Activated T-cell treated with anti-CD3 and anti-CD28 coated beads, Interleukin-2, amount 50 U/mL, for 24 hours (primary cell): ENCODE measurements at regions not wholly inside any gene's neighbourhood (a gene's known extent, or its start where the extent isn't known, plus 50 kb on each side); places are given as distances from the start of the nearest gene placed in this dataset.

Experiments
- DNase-seq: peaks from one replicate; pipeline ENCODE4 v3.0.0-alpha.2; 2020
- H3K27ac Mint-ChIP-seq: 2 replicates; pipeline ENCODE4 v1.8.0; 2020; ENCODE audit warnings: mild to moderate bottlenecking, mixed read lengths
- H3K27me3 Mint-ChIP-seq: 2 replicates; pipeline ENCODE4 v1.8.0; 2020; ENCODE audit warnings: mixed read lengths
- H3K36me3 Mint-ChIP-seq: 2 replicates; pipeline ENCODE4 v1.8.0; 2020; ENCODE audit warnings: low read depth, mixed read lengths
- H3K4me1 Mint-ChIP-seq: 2 replicates; pipeline ENCODE4 v1.8.0; 2020; ENCODE audit warnings: low read depth, mixed read lengths
- H3K4me3 Mint-ChIP-seq: 2 replicates; pipeline ENCODE4 v1.8.0; 2020; ENCODE audit warnings: mild to moderate bottlenecking, moderate library complexity, mixed read lengths
- H3K9me3 Mint-ChIP-seq: 2 replicates; pipeline ENCODE4 v1.8.0; 2020; ENCODE audit warnings: mixed read lengths

DNA sequence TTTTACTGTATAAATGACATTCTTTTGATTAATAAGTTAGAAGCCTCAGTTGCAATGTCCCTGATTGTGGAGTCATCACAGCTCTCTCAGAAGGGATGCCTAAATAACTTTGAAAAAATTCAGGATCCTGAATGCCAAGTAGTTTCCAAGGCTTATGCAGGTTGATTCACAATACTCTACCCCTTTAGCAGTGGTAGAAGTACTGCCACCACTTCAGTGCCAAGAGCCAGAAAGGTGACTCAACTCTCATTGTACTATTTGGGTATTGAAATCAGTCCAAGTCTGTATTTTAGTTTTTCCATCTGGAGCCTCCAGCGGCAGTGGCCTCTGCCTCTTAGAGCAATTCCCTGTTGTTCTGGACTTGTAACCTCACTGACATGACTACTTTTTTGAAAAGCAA, 320.1 kb upstream of the NDST4 start:
- H3K9me3 Mint-ChIP-seq = peaks cover 7% of the 10 kb centered on the region

DNA sequence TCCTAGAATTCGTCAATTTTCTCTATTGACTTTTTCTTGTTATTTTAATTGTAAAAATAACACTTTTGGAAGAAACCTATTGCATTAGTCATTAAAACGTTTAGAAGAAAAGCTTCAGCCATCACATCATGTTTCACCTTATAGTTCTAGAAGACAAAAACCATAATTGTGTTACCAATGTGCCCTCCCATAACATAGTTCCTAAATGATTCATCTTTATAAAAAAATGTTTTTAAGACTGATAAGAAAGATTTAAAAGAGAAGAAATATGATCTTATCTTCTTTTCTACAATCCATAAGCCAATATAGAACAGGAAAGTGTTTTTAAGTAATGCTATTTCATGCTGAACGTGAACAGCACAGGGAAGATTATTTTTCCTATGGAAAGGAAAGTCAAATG, 316.6 kb upstream of the NDST4 start:
- no peak for DNase-seq
- Mint-ChIP-seq H3K27ac (no peak overlapping the region), H3K4me1 (no peaks in the 10 kb centered on the region), H3K36me3 (no peaks in the 10 kb centered on the region), H3K27me3 (no peaks in the 10 kb centered on the region), H3K9me3 (peaks cover 7% of the 10 kb centered on the region), H3K4me3 (no peak overlapping the region)

More for the DNA sequence above, 320.1 kb upstream of the NDST4 start:
- H3K4me1 Mint-ChIP-seq = no peaks in the 10 kb centered on the region
- H3K36me3 Mint-ChIP-seq = no peaks in the 10 kb centered on the region
- no peaks in the 10 kb centered on the region for H3K27me3 Mint-ChIP-seq
- H3K4me3 Mint-ChIP-seq = no peak overlapping the region
- no peak for DNase-seq
- no peak overlapping the region for H3K27ac Mint-ChIP-seq

DNA sequence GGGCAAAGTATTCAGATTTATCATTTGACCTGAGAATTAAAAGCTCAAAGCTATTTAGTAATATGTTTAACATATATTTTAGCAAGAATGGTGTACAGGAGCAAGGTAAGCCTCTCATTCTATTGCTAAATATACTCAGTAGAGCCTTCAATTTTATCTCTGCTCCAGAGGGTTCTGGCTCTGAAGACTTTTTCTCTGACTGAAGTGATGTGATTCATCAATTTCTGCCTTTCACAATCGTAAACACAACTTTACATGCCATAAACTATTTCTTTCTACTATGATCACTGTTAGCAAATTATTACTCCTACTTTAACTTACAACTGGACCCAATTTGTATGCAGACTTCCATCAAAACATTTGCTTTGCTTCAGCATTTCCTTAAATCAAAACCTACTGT, 315.0 kb upstream of the NDST4 start:
- no peaks in the 10 kb centered on the region for H3K27me3 Mint-ChIP-seq
- no peak overlapping the region for H3K27ac Mint-ChIP-seq
- H3K4me3 Mint-ChIP-seq = no peak overlapping the region
- DNase-seq = no peak
- peaks cover 7% of the 10 kb centered on the region for H3K9me3 Mint-ChIP-seq
- no peaks in the 10 kb centered on the region for H3K36me3 Mint-ChIP-seq
- H3K4me1 Mint-ChIP-seq = no peaks in the 10 kb centered on the region

DNA sequence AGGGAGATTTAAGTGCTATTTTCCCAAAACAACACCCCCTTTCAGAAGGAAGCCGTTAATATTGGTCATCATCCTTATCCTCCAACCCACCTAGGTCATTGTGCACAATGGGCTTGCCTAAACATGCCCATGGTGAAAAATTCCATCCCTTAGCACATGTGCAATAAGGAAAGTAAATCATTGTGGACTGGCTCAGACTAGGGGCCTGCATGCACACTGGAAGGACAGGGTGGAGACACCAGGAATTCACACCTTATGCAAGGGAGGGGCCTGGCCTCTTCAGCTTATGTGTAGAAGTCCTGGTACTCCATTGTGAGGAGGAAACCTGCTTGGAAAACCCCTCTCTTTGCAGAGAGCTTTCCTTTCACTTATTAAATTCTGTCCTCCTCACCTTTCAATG, 311.4 kb upstream of the NDST4 start:
- no peaks in the 10 kb centered on the region for H3K4me1 Mint-ChIP-seq
- no peak for DNase-seq
- H3K4me3 Mint-ChIP-seq = no peak overlapping the region
- no peaks in the 10 kb centered on the region for H3K9me3 Mint-ChIP-seq
- no peaks in the 10 kb centered on the region for H3K27me3 Mint-ChIP-seq
- no peaks in the 10 kb centered on the region for H3K36me3 Mint-ChIP-seq
- no peak overlapping the region for H3K27ac Mint-ChIP-seq

DNA sequence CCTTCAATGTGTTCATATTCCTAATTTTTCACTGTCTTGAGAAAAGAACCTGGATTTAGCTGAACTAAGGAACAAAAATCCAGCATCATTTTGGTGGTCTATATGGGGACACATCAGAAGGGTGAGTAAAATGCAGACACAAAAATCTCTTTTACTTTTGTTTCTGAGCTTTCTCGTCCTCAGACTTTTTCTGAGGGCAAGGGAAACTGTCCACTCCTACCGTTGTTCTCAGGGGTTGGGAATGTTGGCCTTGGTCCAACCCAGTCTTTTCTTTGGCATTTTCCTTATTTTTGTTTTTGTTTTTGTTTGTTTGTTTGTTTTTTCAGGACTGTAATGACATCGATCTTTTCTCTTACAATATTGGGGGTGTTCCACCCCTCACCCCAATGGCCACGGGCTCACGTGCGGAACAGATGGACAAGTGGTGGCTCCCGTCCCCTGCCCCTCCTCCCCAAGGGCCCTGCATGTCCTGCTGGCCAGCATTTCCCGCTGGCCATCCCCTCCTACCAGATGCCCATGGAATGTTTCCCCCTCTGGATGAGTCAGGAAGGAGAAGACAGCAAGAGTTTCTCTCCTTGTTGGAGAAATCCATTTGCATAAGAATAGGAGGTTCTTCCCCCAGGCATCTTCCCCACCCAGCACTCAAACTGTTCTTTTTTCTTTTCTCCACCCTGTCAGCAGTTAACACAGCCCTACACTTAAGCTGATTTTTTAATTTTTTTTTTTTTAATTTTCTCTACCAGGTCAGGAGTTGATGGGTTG, 305.4 kb upstream of the NDST4 start:
- Mint-ChIP-seq H3K27ac (no peak overlapping the region), H3K4me3 (no peak overlapping the region)

DNA sequence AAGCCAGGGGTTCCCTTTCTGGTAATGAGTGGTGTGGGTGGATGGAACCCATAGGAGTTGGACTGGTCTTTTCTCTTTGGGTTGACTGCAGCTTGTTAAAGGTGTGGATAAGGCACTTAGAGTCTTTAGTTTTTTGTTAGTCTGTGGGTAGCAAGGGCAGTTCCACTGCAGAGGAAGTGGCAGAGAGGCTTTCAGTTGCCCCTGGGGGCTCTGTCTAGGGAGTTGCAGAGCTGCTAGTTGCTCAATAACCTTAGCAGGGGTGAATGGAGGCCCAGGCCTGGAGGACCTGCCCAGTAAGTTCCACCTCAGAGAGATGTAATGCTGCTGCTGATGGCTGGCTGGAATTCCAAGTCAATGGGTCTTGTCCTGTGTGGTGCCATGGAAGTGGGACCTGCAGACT, 282.6 kb upstream of the NDST4 start:
- H3K27ac Mint-ChIP-seq = no peak overlapping the region
- no peaks in the 10 kb centered on the region for H3K27me3 Mint-ChIP-seq
- no peak overlapping the region for H3K4me3 Mint-ChIP-seq
- no peaks in the 10 kb centered on the region for H3K4me1 Mint-ChIP-seq
- no peaks in the 10 kb centered on the region for H3K36me3 Mint-ChIP-seq
- DNase-seq = no peak
- H3K9me3 Mint-ChIP-seq = peaks cover 25% of the 10 kb centered on the region

More for the DNA sequence above, 305.4 kb upstream of the NDST4 start:
- Mint-ChIP-seq H3K4me1 (no peaks in the 10 kb centered on the region), H3K36me3 (no peaks in the 10 kb centered on the region), H3K9me3 (no peaks in the 10 kb centered on the region), H3K27me3 (no peaks in the 10 kb centered on the region)
- no peak for DNase-seq

DNA sequence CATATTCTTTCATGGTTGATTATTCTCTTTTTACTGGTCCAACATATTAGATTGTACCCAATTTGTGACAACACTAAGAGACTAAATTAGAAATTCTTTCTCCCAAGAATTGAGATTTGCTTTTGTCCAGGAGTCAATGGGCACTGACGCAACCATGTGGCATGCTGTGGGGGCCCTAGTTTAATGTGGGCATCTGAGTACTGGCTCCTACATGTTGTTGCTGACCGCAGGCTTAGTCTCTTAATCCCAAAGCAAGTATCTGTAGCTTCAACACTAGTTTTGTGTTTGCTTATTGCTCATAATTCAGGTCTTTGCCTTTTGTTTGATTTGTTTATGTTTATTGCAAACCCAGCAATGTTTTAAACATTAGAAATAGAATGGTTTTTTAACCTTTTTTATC, 263.4 kb upstream of the NDST4 start:
- no peak overlapping the region for H3K27ac Mint-ChIP-seq
- no peaks in the 10 kb centered on the region for H3K9me3 Mint-ChIP-seq
- no peaks in the 10 kb centered on the region for H3K27me3 Mint-ChIP-seq
- DNase-seq = no peak
- H3K4me1 Mint-ChIP-seq = no peaks in the 10 kb centered on the region
- H3K36me3 Mint-ChIP-seq = no peaks in the 10 kb centered on the region
- H3K4me3 Mint-ChIP-seq = no peak overlapping the region

DNA sequence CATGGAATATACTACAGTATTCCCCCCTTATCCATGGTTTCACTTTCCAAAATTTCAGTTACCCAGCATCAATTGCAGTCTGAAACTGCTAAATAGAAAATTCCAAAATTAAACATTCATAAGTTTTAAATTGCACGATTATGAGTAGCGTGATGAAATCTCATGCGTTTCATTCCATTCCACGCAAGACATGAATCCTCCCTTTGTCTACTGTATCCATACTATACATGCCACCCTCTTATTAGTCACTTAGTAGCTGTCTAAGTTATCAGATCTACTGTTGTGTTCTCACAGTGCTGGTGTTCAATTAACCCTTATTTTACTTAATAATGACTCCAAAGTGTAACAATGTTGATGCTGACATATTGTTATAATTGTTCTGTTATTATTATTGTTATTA, 261.2 kb upstream of the NDST4 start:
- Mint-ChIP-seq H3K27ac (no peak overlapping the region), H3K4me1 (no peaks in the 10 kb centered on the region), H3K9me3 (no peaks in the 10 kb centered on the region), H3K27me3 (no peaks in the 10 kb centered on the region), H3K36me3 (no peaks in the 10 kb centered on the region), H3K4me3 (no peak overlapping the region)
- no peak for DNase-seq

DNA sequence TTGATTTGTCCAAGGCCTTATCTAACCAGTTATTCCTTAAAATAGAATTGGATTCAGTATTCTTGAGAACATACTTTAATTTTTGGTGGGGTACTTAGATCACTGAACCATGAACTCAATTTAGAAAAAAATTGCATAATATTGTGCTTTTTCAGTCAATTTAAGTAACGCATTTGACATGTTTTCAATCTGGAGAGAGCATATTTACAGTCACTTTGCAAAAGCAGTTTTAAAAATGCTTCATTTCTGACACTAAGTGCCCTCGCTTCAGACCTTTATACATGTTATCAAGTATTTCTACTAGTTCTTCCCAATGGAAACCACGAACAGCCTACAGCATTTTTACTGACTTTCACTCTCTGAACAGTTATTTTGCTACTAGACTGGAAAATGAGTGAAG, 257.1 kb upstream of the NDST4 start:
- Mint-ChIP-seq H3K36me3 (no peaks in the 10 kb centered on the region), H3K9me3 (no peaks in the 10 kb centered on the region), H3K27ac (no peak overlapping the region), H3K4me3 (no peak overlapping the region), H3K4me1 (no peaks in the 10 kb centered on the region), H3K27me3 (no peaks in the 10 kb centered on the region)
- no peak for DNase-seq

DNA sequence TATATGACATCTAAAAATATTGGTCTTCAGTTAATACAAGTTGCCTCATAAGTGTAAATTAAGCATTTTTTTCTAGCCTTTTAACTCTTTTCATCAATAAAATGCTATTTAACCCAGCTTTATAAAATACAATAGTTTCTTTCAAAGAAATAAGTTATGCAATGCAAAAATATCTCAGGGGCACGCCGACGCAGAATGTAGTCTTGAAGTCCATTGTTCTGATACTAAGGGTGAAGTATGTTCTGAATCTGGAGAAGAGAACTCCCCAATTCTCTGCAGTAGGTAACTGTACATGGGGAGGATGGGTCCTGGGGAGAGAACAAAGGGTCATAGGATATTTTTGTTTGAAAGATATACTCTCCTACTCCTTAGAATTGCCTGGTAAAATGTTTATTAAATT, 256.6 kb upstream of the NDST4 start:
- no peak for DNase-seq
- Mint-ChIP-seq H3K4me3 (no peak overlapping the region), H3K27me3 (no peaks in the 10 kb centered on the region), H3K27ac (no peak overlapping the region), H3K4me1 (no peaks in the 10 kb centered on the region), H3K36me3 (no peaks in the 10 kb centered on the region), H3K9me3 (no peaks in the 10 kb centered on the region)

DNA sequence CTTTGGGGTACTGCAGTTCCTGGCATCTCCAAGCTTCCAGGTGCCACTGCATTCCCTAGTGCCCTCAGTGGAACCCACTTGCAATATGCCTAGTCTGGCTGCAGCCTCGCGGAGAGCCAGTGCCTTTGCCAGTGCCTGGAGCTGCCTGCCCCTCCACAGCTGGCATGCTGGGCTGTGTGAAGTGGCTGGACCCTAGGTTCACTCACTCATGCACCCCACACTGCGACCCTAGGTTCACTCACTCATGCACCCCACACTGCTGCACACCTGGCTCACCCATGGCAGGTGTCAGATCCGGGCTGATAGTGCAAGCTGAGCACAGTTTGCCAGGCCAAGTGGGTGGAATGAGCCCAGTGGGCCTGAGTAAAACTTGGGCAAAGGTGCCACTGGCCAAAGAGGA, 253.0 kb upstream of the NDST4 start:
- DNase-seq = no peak
- H3K36me3 Mint-ChIP-seq = no peaks in the 10 kb centered on the region
- no peak overlapping the region for H3K27ac Mint-ChIP-seq
- no peaks in the 10 kb centered on the region for H3K4me1 Mint-ChIP-seq
- H3K27me3 Mint-ChIP-seq = no peaks in the 10 kb centered on the region
- no peaks in the 10 kb centered on the region for H3K9me3 Mint-ChIP-seq
- no peak overlapping the region for H3K4me3 Mint-ChIP-seq

DNA sequence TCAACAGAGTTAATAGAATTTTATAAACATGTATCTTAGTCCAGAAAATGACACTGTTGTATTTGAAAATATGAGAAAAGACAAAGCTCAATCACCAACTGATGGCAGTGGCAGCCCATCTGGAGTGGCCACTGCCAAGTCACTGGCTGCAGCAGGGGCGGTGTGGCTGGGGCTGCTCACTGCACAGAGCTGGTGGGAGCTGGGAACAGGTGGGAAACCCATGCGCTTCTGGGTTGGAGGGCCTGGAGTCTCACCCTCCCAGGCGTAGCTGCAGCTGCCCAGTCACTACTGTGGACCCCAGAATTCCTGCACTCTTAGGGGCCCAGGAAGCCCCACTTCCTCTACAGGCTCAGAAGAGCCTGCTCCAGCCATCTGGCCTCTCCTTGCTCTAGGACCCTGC, 251.8 kb upstream of the NDST4 start:
- DNase-seq = no peak
- H3K27me3 Mint-ChIP-seq = no peaks in the 10 kb centered on the region
- no peaks in the 10 kb centered on the region for H3K36me3 Mint-ChIP-seq
- H3K4me1 Mint-ChIP-seq = no peaks in the 10 kb centered on the region
- H3K9me3 Mint-ChIP-seq = no peaks in the 10 kb centered on the region
- H3K4me3 Mint-ChIP-seq = no peak overlapping the region
- H3K27ac Mint-ChIP-seq = no peak overlapping the region

DNA sequence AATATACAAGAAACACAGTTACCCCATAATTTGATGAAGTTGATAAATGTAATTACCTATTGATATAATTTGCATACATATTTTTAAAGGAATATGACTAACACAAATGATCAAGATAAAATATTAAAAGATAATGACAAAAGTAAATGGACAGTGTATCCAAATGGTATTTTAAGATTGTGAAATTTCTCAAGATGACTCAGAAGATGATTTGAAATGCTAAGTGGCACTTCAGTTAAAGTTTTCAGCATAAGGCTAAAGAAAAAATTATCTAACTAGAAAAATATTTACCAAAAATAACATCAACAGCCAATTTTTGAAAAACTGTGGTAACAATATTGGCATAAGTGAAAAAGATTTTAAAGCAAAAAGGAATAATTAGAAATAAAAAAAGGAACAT, 248.4 kb upstream of the NDST4 start:
- Mint-ChIP-seq H3K36me3 (no peaks in the 10 kb centered on the region), H3K4me1 (no peaks in the 10 kb centered on the region), H3K27ac (no peak overlapping the region), H3K4me3 (no peak overlapping the region), H3K9me3 (no peaks in the 10 kb centered on the region), H3K27me3 (no peaks in the 10 kb centered on the region)
- no peak for DNase-seq

DNA sequence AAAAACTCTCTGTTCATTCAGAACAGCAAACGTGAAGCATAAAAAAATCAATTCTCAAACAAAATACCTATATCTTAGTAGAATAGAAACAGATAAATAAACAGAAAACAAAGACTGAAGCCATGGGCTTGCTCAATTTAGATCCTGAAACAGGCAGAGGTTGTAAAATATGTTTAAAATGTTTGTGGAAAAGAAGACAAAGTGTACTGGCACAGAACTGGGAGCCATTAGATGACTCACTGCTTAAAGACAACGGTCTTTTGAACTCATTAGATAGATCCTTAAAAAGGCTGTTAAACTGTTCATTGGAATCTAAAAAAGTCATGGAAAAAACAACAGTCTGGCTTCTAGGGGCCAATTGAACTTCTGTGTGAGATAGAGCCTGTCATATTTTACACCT, 247.0 kb upstream of the NDST4 start:
- H3K36me3 Mint-ChIP-seq = no peaks in the 10 kb centered on the region
- H3K27me3 Mint-ChIP-seq = no peaks in the 10 kb centered on the region
- H3K27ac Mint-ChIP-seq = no peak overlapping the region
- H3K9me3 Mint-ChIP-seq = peaks cover 4% of the 10 kb centered on the region
- no peaks in the 10 kb centered on the region for H3K4me1 Mint-ChIP-seq
- no peak for DNase-seq
- H3K4me3 Mint-ChIP-seq = no peak overlapping the region

DNA sequence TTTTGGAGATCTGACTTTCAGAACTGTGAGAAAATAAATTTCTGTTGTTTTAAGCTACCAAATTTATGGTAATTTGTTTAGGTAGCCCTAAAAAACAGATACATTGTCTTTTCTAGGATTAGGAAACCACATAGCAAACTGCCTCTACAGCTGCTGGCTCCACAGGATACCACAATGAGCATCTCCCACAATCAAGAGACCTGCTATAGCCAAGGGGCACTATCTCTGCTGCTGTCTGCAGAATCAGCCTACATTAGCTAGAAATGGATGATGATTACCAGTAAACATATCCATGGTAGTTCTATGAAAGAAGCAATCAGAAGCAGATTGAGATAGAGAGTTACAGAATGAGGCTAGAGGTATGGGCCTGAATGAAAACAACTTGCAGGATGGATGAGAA, 244.4 kb upstream of the NDST4 start:
- Mint-ChIP-seq H3K27ac (no peak overlapping the region), H3K36me3 (no peaks in the 10 kb centered on the region), H3K9me3 (peaks cover 19% of the 10 kb centered on the region), H3K4me3 (no peak overlapping the region), H3K27me3 (no peaks in the 10 kb centered on the region), H3K4me1 (no peaks in the 10 kb centered on the region)
- DNase-seq = no peak

DNA sequence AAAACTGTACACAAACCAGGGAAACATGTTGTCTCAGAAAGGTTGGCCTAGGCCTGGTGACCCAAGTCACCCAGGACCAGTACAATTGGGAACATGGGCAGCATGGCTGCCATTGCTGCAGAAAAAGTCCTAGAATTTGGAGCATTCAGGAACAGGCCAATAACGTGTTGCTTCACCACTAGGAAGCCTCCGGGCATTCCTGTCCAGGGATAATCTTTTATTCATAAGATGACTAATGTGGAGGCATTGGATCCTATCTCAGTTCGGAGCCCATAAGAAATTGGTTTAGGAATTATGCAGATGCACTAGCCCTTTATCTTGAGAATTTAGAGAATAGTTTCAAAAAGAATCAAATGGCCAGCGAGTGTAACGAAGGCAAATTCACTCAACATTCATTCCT, 242.8 kb upstream of the NDST4 start:
- no peak overlapping the region for H3K27ac Mint-ChIP-seq
- H3K4me1 Mint-ChIP-seq = no peaks in the 10 kb centered on the region
- H3K9me3 Mint-ChIP-seq = peaks cover 24% of the 10 kb centered on the region

More for the DNA sequence above, 242.8 kb upstream of the NDST4 start:
- DNase-seq = no peak
- no peaks in the 10 kb centered on the region for H3K27me3 Mint-ChIP-seq
- H3K36me3 Mint-ChIP-seq = no peaks in the 10 kb centered on the region
- H3K4me3 Mint-ChIP-seq = no peak overlapping the region
